ENCODE measurements at regions not wholly inside any gene's neighbourhood (a gene's known extent, or its start where the extent isn't known, plus 50 kb on each side); places are given as distances from the start of the nearest gene placed in this dataset.

DNA sequence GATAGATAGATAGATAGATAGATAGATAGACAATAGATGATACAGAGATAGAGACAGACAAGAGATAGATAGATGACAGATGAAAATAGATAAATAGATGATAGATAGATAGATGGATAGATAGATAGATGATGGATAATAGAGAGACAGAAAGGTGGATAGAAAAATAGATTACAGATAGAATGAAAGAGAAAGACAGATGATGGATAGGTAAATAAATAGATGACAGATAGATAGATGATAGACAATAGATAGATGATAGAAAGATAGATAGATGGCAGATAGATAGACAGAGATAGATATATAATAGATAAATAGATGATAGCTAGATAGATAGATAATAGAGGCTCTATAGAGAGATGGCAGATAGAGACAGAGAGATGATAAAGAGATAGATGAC, 523.0 kb downstream of the BCL11B start:
- H3K27me3 ChIP-seq (ENCODE audit: control insufficient read depth, insufficient read depth, low read length, poor library complexity, severe bottlenecking), result no peaks in the 10 kb centered on the region
- H3K9me3 Mint-ChIP-seq, result no peaks in the 10 kb centered on the region
- no peaks in the 10 kb centered on the region for H3K36me3 Mint-ChIP-seq (ENCODE audit: low read depth)
- H3K27me3 Mint-ChIP-seq (ENCODE audit: insufficient read depth), result peaks cover 4% of the 10 kb centered on the region
- TF ChIP-seq, protein P1, sequence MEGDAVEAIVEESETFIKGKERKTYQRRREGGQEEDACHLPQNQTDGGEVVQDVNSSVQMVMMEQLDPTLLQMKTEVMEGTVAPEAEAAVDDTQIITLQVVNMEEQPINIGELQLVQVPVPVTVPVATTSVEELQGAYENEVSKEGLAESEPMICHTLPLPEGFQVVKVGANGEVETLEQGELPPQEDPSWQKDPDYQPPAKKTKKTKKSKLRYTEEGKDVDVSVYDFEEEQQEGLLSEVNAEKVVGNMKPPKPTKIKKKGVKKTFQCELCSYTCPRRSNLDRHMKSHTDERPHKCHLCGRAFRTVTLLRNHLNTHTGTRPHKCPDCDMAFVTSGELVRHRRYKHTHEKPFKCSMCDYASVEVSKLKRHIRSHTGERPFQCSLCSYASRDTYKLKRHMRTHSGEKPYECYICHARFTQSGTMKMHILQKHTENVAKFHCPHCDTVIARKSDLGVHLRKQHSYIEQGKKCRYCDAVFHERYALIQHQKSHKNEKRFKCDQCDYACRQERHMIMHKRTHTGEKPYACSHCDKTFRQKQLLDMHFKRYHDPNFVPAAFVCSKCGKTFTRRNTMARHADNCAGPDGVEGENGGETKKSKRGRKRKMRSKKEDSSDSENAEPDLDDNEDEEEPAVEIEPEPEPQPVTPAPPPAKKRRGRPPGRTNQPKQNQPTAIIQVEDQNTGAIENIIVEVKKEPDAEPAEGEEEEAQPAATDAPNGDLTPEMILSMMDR (conservative IDR thresholded peaks at IDR 0.05), result no peak
- no peaks in the 10 kb centered on the region for H3K4me1 Mint-ChIP-seq
- H3K27ac ChIP-seq (ENCODE audit: low read depth, low read length), result no peak overlapping the region
- H3K9me3 ChIP-seq (ENCODE audit: control insufficient read depth, low read length), result no peaks in the 10 kb centered on the region
- no peak for DNase-seq
- H3K36me3 ChIP-seq (ENCODE audit: control insufficient read depth, insufficient read depth, low read length), result no peaks in the 10 kb centered on the region
- no peak overlapping the region for H3K4me3 Mint-ChIP-seq
- no peak overlapping the region for H3K9ac ChIP-seq (ENCODE audit: extremely low read depth, low read length, poor library complexity, severe bottlenecking)
- no peak overlapping the region for H3K4me3 ChIP-seq (ENCODE audit: low read length)
- H3K4me1 ChIP-seq (ENCODE audit: control insufficient read depth, insufficient read depth, low read length), result no peaks in the 10 kb centered on the region
- no peak overlapping the region for H3K27ac Mint-ChIP-seq

DNA sequence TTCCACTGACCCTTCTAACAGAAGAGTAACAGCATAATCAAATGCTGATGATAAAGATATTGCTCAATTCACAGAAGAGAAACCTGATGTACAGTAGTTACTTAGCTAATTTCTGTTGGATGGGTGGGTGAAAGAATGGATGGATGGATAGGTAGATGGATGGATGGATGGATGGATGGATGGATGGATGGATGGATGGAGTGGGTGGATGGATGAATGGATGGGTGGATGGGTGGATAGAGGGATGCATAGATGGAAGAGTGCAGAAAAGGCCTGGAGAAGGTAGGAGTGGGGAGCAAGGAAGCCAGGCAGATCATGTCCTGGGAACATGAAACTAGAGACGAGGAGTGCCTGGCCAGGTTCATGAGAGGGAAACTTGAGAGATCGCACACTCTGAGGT, 520.9 kb downstream of the BCL11B start:
- H3K36me3 Mint-ChIP-seq (ENCODE audit: low read depth), result no peaks in the 10 kb centered on the region
- 93 to 100% methylated on average over 2 of the region's 2 CpGs for WGBS, 2 experiments (ENCODE audit: insufficient coverage in 1 of 2, insufficient read length in 1 of 2)

GRCh38 chr14:98752660-98753059, 519.3 kb downstream of the BCL11B start:
- Histone ChIP-seq H3K9ac (ENCODE audit: extremely low read depth, low read length, poor library complexity, severe bottlenecking) (no peak overlapping the region), H3K27me3 (ENCODE audit: control insufficient read depth, insufficient read depth, low read length, poor library complexity, severe bottlenecking) (no peaks in the 10 kb centered on the region), H3K4me3 (ENCODE audit: low read length) (no peak overlapping the region), H3K27ac (ENCODE audit: low read depth, low read length) (no peak overlapping the region), H3K4me1 (ENCODE audit: control insufficient read depth, insufficient read depth, low read length) (no peaks in the 10 kb centered on the region), H3K9me3 (ENCODE audit: control insufficient read depth, low read length) (no peaks in the 10 kb centered on the region), H3K36me3 (ENCODE audit: control insufficient read depth, insufficient read depth, low read length) (no peaks in the 10 kb centered on the region)
- Mint-ChIP-seq H3K9me3 (peaks cover 11% of the 10 kb centered on the region), H3K36me3 (ENCODE audit: low read depth) (no peaks in the 10 kb centered on the region), H3K4me3 (no peak overlapping the region), H3K27ac (no peak overlapping the region), H3K4me1 (no peaks in the 10 kb centered on the region), H3K27me3 (ENCODE audit: insufficient read depth) (peaks cover 2% of the 10 kb centered on the region)
- no peak for DNase-seq
- WGBS, 2 experiments (ENCODE audit: insufficient coverage in 1 of 2, insufficient read length in 1 of 2), result 80 to 98% methylated on average over 1 of the region's 1 CpG
- TF ChIP-seq, protein P1 (conservative IDR thresholded peaks at IDR 0.05), result no peak

More for the DNA sequence above, 520.9 kb downstream of the BCL11B start:
- Mint-ChIP-seq H3K4me1 (no peaks in the 10 kb centered on the region), H3K9me3 (peaks cover 11% of the 10 kb centered on the region), H3K27ac (no peak overlapping the region), H3K27me3 (ENCODE audit: insufficient read depth) (peaks cover 4% of the 10 kb centered on the region), H3K4me3 (no peak overlapping the region)
- no peak for DNase-seq
- H3K27me3 ChIP-seq (ENCODE audit: control insufficient read depth, insufficient read depth, low read length, poor library complexity, severe bottlenecking), result no peaks in the 10 kb centered on the region
- no peaks in the 10 kb centered on the region for H3K4me1 ChIP-seq (ENCODE audit: control insufficient read depth, insufficient read depth, low read length)
- no peak overlapping the region for H3K9ac ChIP-seq (ENCODE audit: extremely low read depth, low read length, poor library complexity, severe bottlenecking)
- H3K4me3 ChIP-seq (ENCODE audit: low read length), result no peak overlapping the region
- no peaks in the 10 kb centered on the region for H3K36me3 ChIP-seq (ENCODE audit: control insufficient read depth, insufficient read depth, low read length)
- no peaks in the 10 kb centered on the region for H3K9me3 ChIP-seq (ENCODE audit: control insufficient read depth, low read length)
- no peak overlapping the region for H3K27ac ChIP-seq (ENCODE audit: low read depth, low read length)
- TF ChIP-seq, protein P1 (conservative IDR thresholded peaks at IDR 0.05), result no peak

Measured in endodermal cell (in vitro differentiated cells).